ENCODE measurements at regions not wholly inside any gene's neighbourhood (a gene's known extent, or its start where the extent isn't known, plus 50 kb on each side); places are given as distances from the start of the nearest gene placed in this dataset.

- H4K8ac ChIP-seq (replicated peaks; ENCODE audit: insufficient read length, low read depth, low read length), result no peak overlapping the region
- H2BK20ac ChIP-seq (ENCODE audit: low read depth, low read length, poor library complexity, severe bottlenecking), result no peak overlapping the region
- no peaks in the 10 kb centered on the region for H3K23me2 ChIP-seq (ENCODE audit: insufficient read length, low read depth, low read length, poor library complexity, severe bottlenecking)
- H3K4me1 ChIP-seq (ENCODE audit: insufficient read depth, low read length), result no peaks in the 10 kb centered on the region; the same call in 1 of the 2 replicates
- Mint-ChIP-seq H3K36me3 (ENCODE audit: insufficient read depth in 1 of 3, low read depth in 3 of 3) (peaks cover 0 to 7% (median 0%) of the 10 kb centered on the region in 3 experiments; a peak in 1 of 7 replicates), H3K4me1 (no peaks in the 10 kb centered on the region; a peak in 1 of 4 replicates), H3K27ac (no peak overlapping the region), H3K9me3 (peaks cover 0 to 8% of the 10 kb centered on the region in 2 experiments; a peak in 2 of 5 replicates), H3K27me3 (ENCODE audit: low read depth) (no peaks in the 10 kb centered on the region), H3K4me3 (no peak overlapping the region)
- H4K20me1 ChIP-seq (ENCODE audit: control insufficient read depth, insufficient read depth, insufficient read length), result no peaks in the 10 kb centered on the region
- H3T11ph ChIP-seq (ENCODE audit: low read length), result no peak overlapping the region
- no peak for DNase-seq
- H3K56ac ChIP-seq (ENCODE audit: insufficient read length, low read depth, low read length), result no peak overlapping the region
- no peak for TF ChIP-seq CTCF (conservative IDR thresholded peaks at IDR 0.05)
- no peak overlapping the region for H3K9ac ChIP-seq (ENCODE audit: extremely low read depth, insufficient read length, low read length)
- no peaks in the 10 kb centered on the region; the same call in 1 of the 2 replicates for H3K27me3 ChIP-seq (ENCODE audit: insufficient read depth, low read length)
- H3K79me2 ChIP-seq (ENCODE audit: insufficient read depth, low read length), result no peaks in the 10 kb centered on the region
- H2BK15ac ChIP-seq (ENCODE audit: low read depth, low read length), result no peak overlapping the region
- H2AFZ ChIP-seq (ENCODE audit: low read length), result no peak overlapping the region
- no peak overlapping the region for H2BK120ac ChIP-seq (ENCODE audit: low read depth, low read length, poor library complexity, severe bottlenecking)
- no peak overlapping the region for H4K5ac ChIP-seq (ENCODE audit: insufficient read length, low read depth, low read length)
- H3K9me3 ChIP-seq (ENCODE audit: control insufficient read depth, low read depth, low read length), result no peaks in the 10 kb centered on the region
- H4K91ac ChIP-seq (ENCODE audit: insufficient read length, low read depth, low read length), result no peak overlapping the region
- no peaks in the 10 kb centered on the region for H3K79me1 ChIP-seq (ENCODE audit: insufficient read depth, low read depth, low read length, poor library complexity, severe bottlenecking)
- no peak overlapping the region for H3K27ac ChIP-seq (ENCODE audit: insufficient read length, low read depth, low read length)
- no peak overlapping the region for H3K14ac ChIP-seq (ENCODE audit: insufficient read depth, low read length)
- H2BK5ac ChIP-seq (ENCODE audit: insufficient read length, low read length), result no peak overlapping the region
- H3K23ac ChIP-seq (ENCODE audit: insufficient read length, low read depth, low read length), result no peak overlapping the region
- H3K4me2 ChIP-seq (ENCODE audit: insufficient read depth, insufficient read length, low read length), result no peak overlapping the region
- no peak overlapping the region for H3K18ac ChIP-seq (ENCODE audit: insufficient read length, low read depth, low read length)
- H2AK5ac ChIP-seq (ENCODE audit: insufficient read length, low read length), result no peak overlapping the region
- no peak overlapping the region for H2BK12ac ChIP-seq (ENCODE audit: insufficient read length, low read depth, low read length)
- H3K4ac ChIP-seq (ENCODE audit: low read depth, low read length), result no peak overlapping the region
- WGBS (ENCODE audit: extremely low coverage, insufficient read length, low lambda C conversion rate), result no CpG with 5 or more reads among the region's 3 CpGs
These were observed 67.6 kb downstream of the BLID start for GRCh38 chr11:122048401-122048800.
